ENCODE measurements at regions not wholly inside any gene's neighbourhood (a gene's known extent, or its start where the extent isn't known, plus 50 kb on each side); places are given as distances from the start of the nearest gene placed in this dataset.

GRCh38 chr1:56404066-56404465 is 175.3 kb downstream of the PLPP3 start:
- TF ChIP-seq CTCF (IDR thresholded peaks at IDR 0.05) (no peak), POLR2A (IDR thresholded peaks at IDR 0.05) (no peak), EP300 (IDR thresholded peaks at IDR 0.05) (no peak)

Measured in ovary (tissue), 3 donors.